WTC11 (cell line): ENCODE measurements at regions not wholly inside any gene's neighbourhood (a gene's known extent, or its start where the extent isn't known, plus 50 kb on each side); places are given as distances from the start of the nearest gene placed in this dataset.

Experiments used
- ATAC-seq: fragments of 200-7000 bp; cut with Tn5 transposase; 2 replicates; pipeline ENCODE4 v1.10.0; 2021; ENCODE audit warnings: mild to moderate bottlenecking, moderate library complexity
- CTCF ChIA-PET: fragments of 300-600 bp; sonication (Branson Sonifier 250); formaldehyde crosslinking; loops from one replicate; lab custom pipeline; 2021; ENCODE audit warnings: antibody characterized with exemption; lab: Charles Lee
- POLR2A ChIA-PET: fragments of 350-600 bp; sonication (Branson Sonifier 250); formaldehyde crosslinking; loops from one replicate; lab custom pipeline; 2021; ENCODE audit warnings: antibody characterized with exemption; lab: Charles Lee
- DNase-seq: peaks from one replicate; pipeline ENCODE4 v3.0.0; 2021; ENCODE audit warnings: low spot score
- H3K27ac Mint-ChIP-seq: 2 replicates; pipeline ENCODE4 v1.8.0; 2021; ENCODE audit warnings: mixed read lengths
- H3K27me3 Mint-ChIP-seq: 2 replicates; pipeline ENCODE4 v1.8.0; 2021; ENCODE audit warnings: low read depth, mild to moderate bottlenecking, moderate library complexity, mixed read lengths
- H3K36me3 Mint-ChIP-seq: 2 replicates; pipeline ENCODE4 v1.8.0; 2021; ENCODE audit warnings: mixed read lengths
- H3K4me1 Mint-ChIP-seq: 2 replicates; pipeline ENCODE4 v1.8.0; 2022; ENCODE audit warnings: mixed read lengths
- H3K4me3 Mint-ChIP-seq: 2 replicates; pipeline ENCODE4 v1.8.0; 2021; ENCODE audit warnings: mild to moderate bottlenecking, moderate library complexity, mixed read lengths
- H3K9me3 Mint-ChIP-seq: 2 replicates; pipeline ENCODE4 v1.8.0; 2021; ENCODE audit warnings: mixed read lengths
- CBFB ChIP-seq: sonication (generic); formaldehyde crosslinking; IDR thresholded peaks from 2 replicates; pipeline ENCODE4 v1.8.1; 2022; ENCODE audit warnings: mild to moderate bottlenecking, low read depth, missing genetic modification reagents
- CREB1 ChIP-seq: sonication (generic); formaldehyde crosslinking; IDR thresholded peaks from 2 replicates; pipeline ENCODE4 v1.8.0; 2023; ENCODE audit warnings: mild to moderate bottlenecking, missing genetic modification reagents
- ELF4 ChIP-seq: sonication (generic); formaldehyde crosslinking; IDR thresholded peaks from 2 replicates; pipeline ENCODE4 v1.8.1; 2022; ENCODE audit warnings: low read depth, mild to moderate bottlenecking, moderate library complexity, missing genetic modification reagents
- ERG ChIP-seq: fragments of 250-450 bp; sonication (Bioruptor Pico); IDR thresholded peaks from 2 replicates; pipeline ENCODE4 v1.8.0; 2021; ENCODE audit warnings: mild to moderate bottlenecking
- FOXP1 ChIP-seq: sonication (generic); formaldehyde crosslinking; IDR thresholded peaks from 2 replicates; pipeline ENCODE4 v1.8.0; 2022; ENCODE audit warnings: missing genetic modification reagents, mild to moderate bottlenecking, moderate library complexity, borderline replicate concordance
- KAT7 ChIP-seq: sonication (generic); formaldehyde crosslinking; IDR thresholded peaks from 2 replicates; pipeline ENCODE4 v1.8.1; 2023; ENCODE audit warnings: missing genetic modification reagents, mild to moderate bottlenecking, borderline replicate concordance
- MAX ChIP-seq: sonication (generic); formaldehyde crosslinking; IDR thresholded peaks from 2 replicates; pipeline ENCODE4 v1.8.0; 2022; ENCODE audit warnings: mild to moderate bottlenecking, missing genetic modification reagents
- SMAD4 ChIP-seq: sonication (generic); formaldehyde crosslinking; IDR thresholded peaks from 2 replicates; pipeline ENCODE4 v1.8.0; 2022; ENCODE audit warnings: mild to moderate bottlenecking, missing genetic modification reagents
- ZBTB21 ChIP-seq: sonication (generic); formaldehyde crosslinking; IDR thresholded peaks from 2 replicates; pipeline ENCODE4 v1.8.1; 2023; ENCODE audit warnings: mild to moderate bottlenecking, missing genetic modification reagents, borderline replicate concordance
- ZNF121 ChIP-seq: sonication (generic); formaldehyde crosslinking; IDR thresholded peaks from 2 replicates; pipeline ENCODE4 v1.8.0; 2023; ENCODE audit warnings: missing genetic modification reagents
- ZNF423 ChIP-seq: fragments of 250-450 bp; sonication (Bioruptor Pico); IDR thresholded peaks from 2 replicates; pipeline ENCODE4 v2.1.2; 2022; ENCODE audit warnings: mild to moderate bottlenecking, moderate library complexity
- ZNF671 ChIP-seq: fragments of 250-450 bp; sonication (Bioruptor Pico); IDR thresholded peaks from 2 replicates; pipeline ENCODE4 v1.8.0; 2021; ENCODE audit warnings: mild to moderate bottlenecking
- ZSCAN18 ChIP-seq: fragments of 250-450 bp; sonication (Bioruptor Pico); IDR thresholded peaks from 2 replicates; pipeline ENCODE4 v2.1.2; 2022; ENCODE audit warnings: mild to moderate bottlenecking, moderate library complexity
- TF ChIP-seq, protein P1 (sequence below): sonication (generic); formaldehyde crosslinking; IDR thresholded peaks from 2 replicates; pipeline ENCODE4 v1.8.1; 2023; ENCODE audit warnings: mild to moderate bottlenecking, missing genetic modification reagents, borderline replicate concordance
- TF ChIP-seq, protein P2 (sequence below): sonication (generic); formaldehyde crosslinking; IDR thresholded peaks from 2 replicates; pipeline ENCODE4 v1.8.0; 2022; ENCODE audit warnings: mild to moderate bottlenecking, missing genetic modification reagents
- TF ChIP-seq, protein P3 (sequence below): sonication (generic); formaldehyde crosslinking; conservative IDR thresholded peaks from 2 replicates; pipeline ENCODE4 v1.8.1; 2023; ENCODE audit warnings: mild to moderate bottlenecking, low read depth, missing genetic modification reagents, moderate library complexity

GRCh38 chr5:53298841-53299240, 181.6 kb upstream of the FST start:
- ChIA-PET CTCF (no interaction called here), POLR2A (no interaction called here)
- H3K4me3 Mint-ChIP-seq, result no peak overlapping the region
- no peaks in the 10 kb centered on the region for H3K4me1 Mint-ChIP-seq
- TF ChIP-seq MAX, result no peak
- TF ChIP-seq SMAD4, result no peak
- TF ChIP-seq, protein P1, sequence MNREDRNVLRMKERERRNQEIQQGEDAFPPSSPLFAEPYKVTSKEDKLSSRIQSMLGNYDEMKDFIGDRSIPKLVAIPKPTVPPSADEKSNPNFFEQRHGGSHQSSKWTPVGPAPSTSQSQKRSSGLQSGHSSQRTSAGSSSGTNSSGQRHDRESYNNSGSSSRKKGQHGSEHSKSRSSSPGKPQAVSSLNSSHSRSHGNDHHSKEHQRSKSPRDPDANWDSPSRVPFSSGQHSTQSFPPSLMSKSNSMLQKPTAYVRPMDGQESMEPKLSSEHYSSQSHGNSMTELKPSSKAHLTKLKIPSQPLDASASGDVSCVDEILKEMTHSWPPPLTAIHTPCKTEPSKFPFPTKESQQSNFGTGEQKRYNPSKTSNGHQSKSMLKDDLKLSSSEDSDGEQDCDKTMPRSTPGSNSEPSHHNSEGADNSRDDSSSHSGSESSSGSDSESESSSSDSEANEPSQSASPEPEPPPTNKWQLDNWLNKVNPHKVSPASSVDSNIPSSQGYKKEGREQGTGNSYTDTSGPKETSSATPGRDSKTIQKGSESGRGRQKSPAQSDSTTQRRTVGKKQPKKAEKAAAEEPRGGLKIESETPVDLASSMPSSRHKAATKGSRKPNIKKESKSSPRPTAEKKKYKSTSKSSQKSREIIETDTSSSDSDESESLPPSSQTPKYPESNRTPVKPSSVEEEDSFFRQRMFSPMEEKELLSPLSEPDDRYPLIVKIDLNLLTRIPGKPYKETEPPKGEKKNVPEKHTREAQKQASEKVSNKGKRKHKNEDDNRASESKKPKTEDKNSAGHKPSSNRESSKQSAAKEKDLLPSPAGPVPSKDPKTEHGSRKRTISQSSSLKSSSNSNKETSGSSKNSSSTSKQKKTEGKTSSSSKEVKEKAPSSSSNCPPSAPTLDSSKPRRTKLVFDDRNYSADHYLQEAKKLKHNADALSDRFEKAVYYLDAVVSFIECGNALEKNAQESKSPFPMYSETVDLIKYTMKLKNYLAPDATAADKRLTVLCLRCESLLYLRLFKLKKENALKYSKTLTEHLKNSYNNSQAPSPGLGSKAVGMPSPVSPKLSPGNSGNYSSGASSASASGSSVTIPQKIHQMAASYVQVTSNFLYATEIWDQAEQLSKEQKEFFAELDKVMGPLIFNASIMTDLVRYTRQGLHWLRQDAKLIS, result no peak
- no peak for TF ChIP-seq FOXP1 (CRISPR knock-in tag)
- TF ChIP-seq ZNF423 (CRISPR knock-in tag), result no peak
- TF ChIP-seq, protein P2, sequence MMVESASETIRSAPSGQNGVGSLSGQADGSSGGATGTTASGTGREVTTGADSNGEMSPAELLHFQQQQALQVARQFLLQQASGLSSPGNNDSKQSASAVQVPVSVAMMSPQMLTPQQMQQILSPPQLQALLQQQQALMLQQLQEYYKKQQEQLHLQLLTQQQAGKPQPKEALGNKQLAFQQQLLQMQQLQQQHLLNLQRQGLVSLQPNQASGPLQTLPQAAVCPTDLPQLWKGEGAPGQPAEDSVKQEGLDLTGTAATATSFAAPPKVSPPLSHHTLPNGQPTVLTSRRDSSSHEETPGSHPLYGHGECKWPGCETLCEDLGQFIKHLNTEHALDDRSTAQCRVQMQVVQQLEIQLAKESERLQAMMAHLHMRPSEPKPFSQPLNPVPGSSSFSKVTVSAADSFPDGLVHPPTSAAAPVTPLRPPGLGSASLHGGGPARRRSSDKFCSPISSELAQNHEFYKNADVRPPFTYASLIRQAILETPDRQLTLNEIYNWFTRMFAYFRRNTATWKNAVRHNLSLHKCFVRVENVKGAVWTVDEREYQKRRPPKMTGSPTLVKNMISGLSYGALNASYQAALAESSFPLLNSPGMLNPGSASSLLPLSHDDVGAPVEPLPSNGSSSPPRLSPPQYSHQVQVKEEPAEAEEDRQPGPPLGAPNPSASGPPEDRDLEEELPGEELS (CRISPR knock-in tag), result no peak
- no peak for TF ChIP-seq ZNF121 (CRISPR knock-in tag)
- no peak for TF ChIP-seq ZSCAN18 (CRISPR knock-in tag)
- no peak for TF ChIP-seq CBFB (CRISPR knock-in tag)
- no peak for TF ChIP-seq ZNF671 (CRISPR knock-in tag)
- TF ChIP-seq ZBTB21 (CRISPR knock-in tag), result no peak
- TF ChIP-seq, protein P3, sequence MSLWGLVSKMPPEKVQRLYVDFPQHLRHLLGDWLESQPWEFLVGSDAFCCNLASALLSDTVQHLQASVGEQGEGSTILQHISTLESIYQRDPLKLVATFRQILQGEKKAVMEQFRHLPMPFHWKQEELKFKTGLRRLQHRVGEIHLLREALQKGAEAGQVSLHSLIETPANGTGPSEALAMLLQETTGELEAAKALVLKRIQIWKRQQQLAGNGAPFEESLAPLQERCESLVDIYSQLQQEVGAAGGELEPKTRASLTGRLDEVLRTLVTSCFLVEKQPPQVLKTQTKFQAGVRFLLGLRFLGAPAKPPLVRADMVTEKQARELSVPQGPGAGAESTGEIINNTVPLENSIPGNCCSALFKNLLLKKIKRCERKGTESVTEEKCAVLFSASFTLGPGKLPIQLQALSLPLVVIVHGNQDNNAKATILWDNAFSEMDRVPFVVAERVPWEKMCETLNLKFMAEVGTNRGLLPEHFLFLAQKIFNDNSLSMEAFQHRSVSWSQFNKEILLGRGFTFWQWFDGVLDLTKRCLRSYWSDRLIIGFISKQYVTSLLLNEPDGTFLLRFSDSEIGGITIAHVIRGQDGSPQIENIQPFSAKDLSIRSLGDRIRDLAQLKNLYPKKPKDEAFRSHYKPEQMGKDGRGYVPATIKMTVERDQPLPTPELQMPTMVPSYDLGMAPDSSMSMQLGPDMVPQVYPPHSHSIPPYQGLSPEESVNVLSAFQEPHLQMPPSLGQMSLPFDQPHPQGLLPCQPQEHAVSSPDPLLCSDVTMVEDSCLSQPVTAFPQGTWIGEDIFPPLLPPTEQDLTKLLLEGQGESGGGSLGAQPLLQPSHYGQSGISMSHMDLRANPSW (CRISPR knock-in tag), result no peak
- TF ChIP-seq ERG (CRISPR knock-in tag), result no peak
- TF ChIP-seq KAT7 (CRISPR knock-in tag), result no peak
- no peak for TF ChIP-seq ELF4 (CRISPR knock-in tag)
- no peak for TF ChIP-seq CREB1 (CRISPR knock-in tag)
- no peak overlapping the region for H3K27ac Mint-ChIP-seq
- DNase-seq (no peak), ATAC-seq (no peak)
- no peaks in the 10 kb centered on the region for H3K9me3 Mint-ChIP-seq
- H3K36me3 Mint-ChIP-seq, result no peaks in the 10 kb centered on the region
- no peaks in the 10 kb centered on the region for H3K27me3 Mint-ChIP-seq
